C4-2B (cell line): ENCODE measurements at regions not wholly inside any gene's neighbourhood (a gene's known extent, or its start where the extent isn't known, plus 50 kb on each side); places are given as distances from the start of the nearest gene placed in this dataset.

ENCODE experiments used
- CTCF ChIP-seq: fragments of 450-650 bp; conservative IDR thresholded peaks from 2 replicates; pipeline ENCODE4 v1.5.1; 2017; ENCODE audit warnings: mild to moderate bottlenecking
- ZFX ChIP-seq: fragments of 450-650 bp; IDR thresholded peaks from 2 replicates; pipeline ENCODE4 v1.6.1; 2017

DNA sequence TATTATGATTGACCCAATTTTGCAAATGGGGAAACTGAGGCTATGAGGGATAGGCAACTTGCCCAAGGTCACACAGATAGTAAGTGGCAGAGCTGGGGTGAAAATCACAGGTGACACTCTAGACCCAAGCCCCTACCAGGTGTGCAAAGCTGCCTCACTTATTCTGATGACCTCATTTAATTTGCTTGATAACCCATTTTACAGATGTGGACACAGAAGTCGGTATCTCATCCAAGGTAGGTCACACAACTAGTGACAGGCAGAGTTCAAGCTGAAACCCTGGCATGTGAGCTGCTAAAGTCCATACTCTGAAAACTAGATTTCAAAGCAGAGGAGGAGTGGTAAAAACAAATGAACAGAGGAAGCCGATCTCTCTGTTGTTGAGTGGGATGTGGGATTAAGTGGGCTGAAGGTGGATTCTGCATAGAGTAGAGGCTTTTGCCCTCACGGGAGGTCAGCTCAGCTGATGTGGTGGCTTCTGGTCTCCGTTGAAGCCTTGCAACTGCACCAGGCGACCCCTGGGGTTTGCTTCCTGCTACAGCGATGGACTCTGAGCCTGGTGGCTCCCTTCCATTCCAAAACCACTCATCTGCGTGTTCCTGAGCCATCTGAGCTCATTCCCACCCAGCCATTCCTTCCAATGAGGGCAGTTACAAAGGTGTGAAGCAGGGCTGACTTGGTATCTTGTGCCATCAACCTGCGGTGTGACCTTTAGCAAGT lies 164.3 kb upstream of the FHL2 start:
- TF ChIP-seq CTCF, result no peak
- no peak for TF ChIP-seq ZFX
